GM13977 (cell line): ENCODE measurements at regions not wholly inside any gene's neighbourhood (a gene's known extent, or its start where the extent isn't known, plus 50 kb on each side); places are given as distances from the start of the nearest gene placed in this dataset.
"Not testable (repeated sequence)": the region's sequence is repeated elsewhere in the genome, so short reads cannot be mapped to it uniquely, and the experiment has no call there.

Experiments
- DNase-seq: peaks from one replicate; pipeline ENCODE4 v3.0.0; 2012; ENCODE audit warnings: low spot score
- CTCF ChIP-seq: IDR thresholded peaks from 2 replicates; pipeline ENCODE4 v1.5.1; 2012; ENCODE audit warnings: mild to moderate bottlenecking, control low read depth; ENCODE audit not compliant: insufficient read depth; ENCODE audit errors: extremely low read depth, missing control alignments
- in situ Hi-C: fragments of 300-500 bp; cut with MboI; formaldehyde crosslinking; loops from one replicate; pipeline ENCODE4 v1.12.0; 2022; ENCODE audit warnings: low sequenced_read_pairs, low pct_unique_long_range_greater_than_20kb, mixed read lengths, inconsistent platforms; ENCODE audit not compliant: unreplicated experiment

GRCh38 chr3:20488151-20488550 lies 302.1 kb upstream of the SGO1 start:
- in situ Hi-C loops, result no loop called here
- no peak for DNase-seq
- no peak for TF ChIP-seq CTCF

- in situ Hi-C loops, result no loop called here
- DNase-seq, result no peak
- no peak for TF ChIP-seq CTCF
These were observed 298.1 kb upstream of the SGO1 start for GRCh38 chr3:20484126-20484525.

DNA sequence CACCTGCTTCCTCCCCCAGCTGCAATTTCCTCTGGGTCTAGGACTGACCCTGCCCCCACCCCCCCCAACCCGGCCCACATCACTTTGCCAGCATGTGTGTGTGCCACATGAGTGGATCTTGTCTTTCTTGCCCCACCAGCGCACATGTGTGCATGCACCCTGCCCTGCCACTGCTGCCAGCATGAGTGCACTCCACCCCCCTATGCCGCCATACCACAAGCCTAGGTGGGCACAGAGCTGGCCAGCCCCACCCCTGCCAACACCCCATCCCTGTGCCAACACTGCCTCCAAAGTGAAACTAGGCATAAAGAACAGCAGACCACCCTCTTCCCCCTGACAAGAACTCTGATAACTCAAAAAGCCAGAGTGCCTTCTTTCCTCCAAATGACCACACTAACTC lies 296.3 kb upstream of the SGO1 start:
- no peak for DNase-seq
- in situ Hi-C loops, result no loop called here
- TF ChIP-seq CTCF, result no peak

DNA sequence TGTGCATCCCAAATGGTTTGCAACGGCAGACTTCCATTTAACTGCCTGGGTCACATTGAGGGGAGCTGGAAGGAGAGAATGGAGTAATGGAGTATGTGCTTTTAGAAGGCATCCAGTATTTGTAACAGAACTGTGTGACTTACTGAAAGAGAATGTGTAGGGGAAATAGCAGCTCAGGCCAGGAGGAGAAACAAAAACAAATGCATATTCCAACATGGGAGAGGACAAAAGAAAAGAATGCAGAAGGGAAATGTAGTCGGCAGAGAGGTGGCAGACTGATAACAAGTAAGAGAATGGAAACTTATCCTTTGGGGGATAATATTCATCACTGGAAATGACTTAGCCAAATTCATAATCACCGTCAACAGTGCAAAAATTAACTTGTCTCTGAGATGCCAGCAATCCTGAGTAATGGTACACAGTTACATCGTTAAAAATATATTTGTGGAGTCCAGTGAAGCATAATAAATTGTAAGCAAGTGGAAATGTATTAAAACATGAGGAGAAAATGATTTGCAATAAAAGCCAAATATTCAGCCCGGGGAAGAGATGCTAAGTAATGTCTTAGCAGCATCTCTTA lies 294.9 kb upstream of the SGO1 start:
- in situ Hi-C loops, result no loop called here
- no peak for TF ChIP-seq CTCF
- DNase-seq, result no peak

DNA sequence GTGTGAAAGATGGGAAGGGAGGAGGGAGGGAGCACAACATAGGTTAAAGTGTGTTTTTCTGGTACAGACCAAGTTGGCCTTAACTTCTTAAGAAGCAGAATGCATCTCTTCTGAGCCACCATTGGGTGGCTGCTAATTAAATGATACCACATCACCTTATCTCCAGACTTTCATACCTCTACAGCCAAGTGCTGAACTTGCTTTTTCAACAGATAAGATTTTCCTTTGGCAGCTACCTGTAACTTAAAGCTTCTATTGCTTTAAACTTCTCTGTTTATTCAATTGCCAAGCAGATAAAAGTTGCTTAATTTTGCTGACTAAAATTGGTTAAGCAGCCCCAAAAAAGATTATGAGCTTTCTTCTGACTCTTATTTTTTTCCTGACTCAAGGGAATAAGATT lies 292.4 kb upstream of the SGO1 start:
- no peak for DNase-seq
- TF ChIP-seq CTCF, result no peak
- in situ Hi-C loops, result no loop called here

- DNase-seq, in situ Hi-C loops: not testable (repeated sequence)
These were observed 278.2 kb upstream of the SGO1 start for GRCh38 chr3:20464237-20464636.

DNA sequence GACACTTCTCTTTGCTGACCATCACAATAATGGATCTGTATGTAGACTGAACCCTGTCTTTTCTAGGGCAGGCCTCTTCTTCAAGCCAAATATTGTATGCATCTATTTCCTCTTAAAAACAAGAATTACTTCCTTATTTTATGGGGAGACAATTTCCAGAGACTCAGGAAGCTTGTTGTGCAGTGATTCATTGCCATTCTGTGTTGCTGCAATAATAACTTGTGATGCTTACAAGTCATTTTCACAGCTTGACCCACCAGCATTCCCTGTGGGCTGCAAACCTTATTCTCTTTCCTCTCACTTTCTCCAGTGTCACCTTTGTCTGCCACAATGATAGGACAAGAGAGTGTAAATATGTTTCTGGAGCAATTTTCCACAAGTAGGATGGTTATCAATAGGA lies 276.7 kb upstream of the SGO1 start:
- DNase-seq, result no peak
- TF ChIP-seq CTCF, result no peak
- in situ Hi-C loops, result no loop called here
